ENCODE measurements at regions not wholly inside any gene's neighbourhood (a gene's known extent, or its start where the extent isn't known, plus 50 kb on each side); places are given as distances from the start of the nearest gene placed in this dataset.

DNA sequence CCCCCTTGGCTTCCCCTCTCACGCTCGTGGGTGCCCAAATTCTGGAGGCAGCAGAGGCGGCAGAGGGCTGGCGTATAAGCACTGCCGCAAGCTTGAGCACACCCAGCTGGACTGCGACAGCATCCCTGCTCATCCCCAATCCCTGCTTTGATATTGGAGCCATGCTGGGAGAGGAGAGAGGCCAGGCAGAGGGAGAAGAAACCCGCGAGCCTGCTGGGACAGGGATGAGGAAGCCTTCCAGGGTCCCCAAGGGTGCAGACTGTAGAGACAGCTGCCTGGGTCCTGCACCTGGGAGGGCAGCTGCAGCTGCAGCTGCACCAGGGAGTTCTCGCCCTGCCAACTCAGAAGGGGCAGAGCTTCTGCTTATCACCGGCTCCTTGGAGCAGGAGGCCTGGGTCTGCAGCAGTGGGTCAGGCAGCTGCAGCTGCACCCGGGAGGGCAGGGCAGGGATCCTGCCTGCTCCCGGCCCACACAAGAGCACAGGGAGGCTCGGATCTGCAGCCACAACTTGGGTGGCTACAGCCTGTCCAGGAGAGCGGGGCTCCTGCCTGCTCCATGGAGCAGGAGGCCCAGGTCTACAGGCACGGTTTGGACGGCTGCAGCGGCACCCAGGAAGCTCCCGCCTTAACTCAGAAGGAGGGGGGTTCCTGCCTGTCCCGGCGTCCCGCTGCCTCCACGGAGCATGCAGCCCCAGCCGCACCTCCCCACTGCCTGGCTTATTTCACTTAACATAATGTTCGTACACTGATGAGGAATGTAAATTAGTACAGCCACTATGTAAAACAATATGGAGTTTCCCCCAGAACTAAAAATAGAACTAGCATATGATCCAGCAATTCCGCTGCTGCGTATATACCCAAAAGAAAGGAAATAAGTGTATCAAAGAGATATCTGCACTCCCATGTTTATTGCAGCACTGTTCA lies 60.4 kb upstream of the SGPP1 start:
- no peak for TF ChIP-seq POU6F1 (CRISPR knock-in tag; IDR thresholded peaks at IDR 0.05; ENCODE audit: borderline replicate concordance, low read depth)
- ATAC-seq: no peak

DNA sequence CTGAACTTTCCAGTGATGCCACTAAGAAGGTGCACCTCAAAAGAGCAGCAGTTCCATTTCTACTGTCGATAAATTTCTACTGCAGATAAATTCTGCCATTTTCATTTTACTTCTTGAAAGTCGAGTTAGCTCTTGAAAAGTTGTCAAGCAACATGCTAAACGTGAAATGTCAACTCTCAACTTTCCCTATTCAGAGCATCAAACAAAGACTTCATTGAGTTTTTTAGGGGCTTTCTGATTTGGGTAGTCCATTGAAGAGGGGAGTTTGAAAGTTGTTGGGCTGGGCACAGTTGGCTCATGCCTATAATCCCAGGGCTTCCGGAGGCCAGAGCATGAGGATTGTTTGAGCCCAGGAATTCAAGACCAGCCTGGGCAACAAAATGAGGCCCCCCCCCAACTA lies 59.4 kb upstream of the SYNE2 start:
- no peak for ATAC-seq
- no peak for TF ChIP-seq CSDC2 (CRISPR knock-in tag; IDR thresholded peaks at IDR 0.05)
- no peak for TF ChIP-seq ZNF565 (CRISPR knock-in tag; conservative IDR thresholded peaks at IDR 0.05; ENCODE audit: low read depth)
- TF ChIP-seq, protein P1, sequence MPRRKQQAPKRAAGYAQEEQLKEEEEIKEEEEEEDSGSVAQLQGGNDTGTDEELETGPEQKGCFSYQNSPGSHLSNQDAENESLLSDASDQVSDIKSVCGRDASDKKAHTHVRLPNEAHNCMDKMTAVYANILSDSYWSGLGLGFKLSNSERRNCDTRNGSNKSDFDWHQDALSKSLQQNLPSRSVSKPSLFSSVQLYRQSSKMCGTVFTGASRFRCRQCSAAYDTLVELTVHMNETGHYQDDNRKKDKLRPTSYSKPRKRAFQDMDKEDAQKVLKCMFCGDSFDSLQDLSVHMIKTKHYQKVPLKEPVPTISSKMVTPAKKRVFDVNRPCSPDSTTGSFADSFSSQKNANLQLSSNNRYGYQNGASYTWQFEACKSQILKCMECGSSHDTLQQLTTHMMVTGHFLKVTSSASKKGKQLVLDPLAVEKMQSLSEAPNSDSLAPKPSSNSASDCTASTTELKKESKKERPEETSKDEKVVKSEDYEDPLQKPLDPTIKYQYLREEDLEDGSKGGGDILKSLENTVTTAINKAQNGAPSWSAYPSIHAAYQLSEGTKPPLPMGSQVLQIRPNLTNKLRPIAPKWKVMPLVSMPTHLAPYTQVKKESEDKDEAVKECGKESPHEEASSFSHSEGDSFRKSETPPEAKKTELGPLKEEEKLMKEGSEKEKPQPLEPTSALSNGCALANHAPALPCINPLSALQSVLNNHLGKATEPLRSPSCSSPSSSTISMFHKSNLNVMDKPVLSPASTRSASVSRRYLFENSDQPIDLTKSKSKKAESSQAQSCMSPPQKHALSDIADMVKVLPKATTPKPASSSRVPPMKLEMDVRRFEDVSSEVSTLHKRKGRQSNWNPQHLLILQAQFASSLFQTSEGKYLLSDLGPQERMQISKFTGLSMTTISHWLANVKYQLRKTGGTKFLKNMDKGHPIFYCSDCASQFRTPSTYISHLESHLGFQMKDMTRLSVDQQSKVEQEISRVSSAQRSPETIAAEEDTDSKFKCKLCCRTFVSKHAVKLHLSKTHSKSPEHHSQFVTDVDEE (CRISPR knock-in tag; IDR thresholded peaks at IDR 0.05): no peak
- no peak for TF ChIP-seq RARB (CRISPR knock-in tag; IDR thresholded peaks at IDR 0.05)
- no peak for TF ChIP-seq TCF4 (CRISPR knock-in tag; IDR thresholded peaks at IDR 0.05; ENCODE audit: borderline replicate concordance)
- TF ChIP-seq BACH2 (CRISPR knock-in tag; IDR thresholded peaks at IDR 0.05; ENCODE audit: borderline replicate concordance): no peak
- no peak for TF ChIP-seq ZNF70 (CRISPR knock-in tag; IDR thresholded peaks at IDR 0.05)
- TF ChIP-seq ZFP30 (CRISPR knock-in tag; IDR thresholded peaks at IDR 0.05): no peak
- no peak for TF ChIP-seq ARNTL (CRISPR knock-in tag; IDR thresholded peaks at IDR 0.05; ENCODE audit: borderline replicate concordance, low read depth)
- no peak for TF ChIP-seq OSR1 (CRISPR knock-in tag; IDR thresholded peaks at IDR 0.05)
- no peak for TF ChIP-seq ZNF8 (CRISPR knock-in tag; IDR thresholded peaks at IDR 0.05)
- no peak for TF ChIP-seq TOX (CRISPR knock-in tag; IDR thresholded peaks at IDR 0.05; ENCODE audit: borderline replicate concordance)
- TF ChIP-seq ZC3H10 (CRISPR knock-in tag; IDR thresholded peaks at IDR 0.05): no peak
- no peak for TF ChIP-seq PPARA (CRISPR knock-in tag; IDR thresholded peaks at IDR 0.05; ENCODE audit: borderline replicate concordance)
- TF ChIP-seq ISL1 (CRISPR knock-in tag; IDR thresholded peaks at IDR 0.05): no peak
- TF ChIP-seq ZFP3 (CRISPR knock-in tag; IDR thresholded peaks at IDR 0.05): no peak
- no peak for TF ChIP-seq CREB5 (CRISPR knock-in tag; IDR thresholded peaks at IDR 0.05; ENCODE audit: low read depth)
- TF ChIP-seq POU6F1 (CRISPR knock-in tag; IDR thresholded peaks at IDR 0.05; ENCODE audit: borderline replicate concordance, low read depth): no peak
- no peak for TF ChIP-seq GLIS3 (CRISPR knock-in tag; IDR thresholded peaks at IDR 0.05)

- TF ChIP-seq TCF4 (CRISPR knock-in tag; IDR thresholded peaks at IDR 0.05; ENCODE audit: borderline replicate concordance) (no peak), ESRRG (CRISPR knock-in tag; IDR thresholded peaks at IDR 0.05) (no peak), ARNTL (CRISPR knock-in tag; IDR thresholded peaks at IDR 0.05; ENCODE audit: borderline replicate concordance, low read depth) (no peak), ISL1 (CRISPR knock-in tag; IDR thresholded peaks at IDR 0.05) (no peak), CSDC2 (CRISPR knock-in tag; IDR thresholded peaks at IDR 0.05) (no peak), ZNF565 (CRISPR knock-in tag; conservative IDR thresholded peaks at IDR 0.05; ENCODE audit: low read depth) (no peak), GLIS3 (CRISPR knock-in tag; IDR thresholded peaks at IDR 0.05) (no peak), RARB (CRISPR knock-in tag; IDR thresholded peaks at IDR 0.05) (no peak), ZFP3 (CRISPR knock-in tag; IDR thresholded peaks at IDR 0.05) (no peak), TOX (CRISPR knock-in tag; IDR thresholded peaks at IDR 0.05; ENCODE audit: borderline replicate concordance) (no peak), POU6F1 (CRISPR knock-in tag; IDR thresholded peaks at IDR 0.05; ENCODE audit: borderline replicate concordance, low read depth) (no peak), ZFP30 (CRISPR knock-in tag; IDR thresholded peaks at IDR 0.05) (no peak)
- TF ChIP-seq, protein P1 (CRISPR knock-in tag; IDR thresholded peaks at IDR 0.05): no peak
- ATAC-seq: no peak
Measured at GRCh38 chr14:63795532-63795931, 57.3 kb upstream of the SYNE2 start.
